VCaP (cell line): ENCODE measurements at regions not wholly inside any gene's neighbourhood (a gene's known extent, or its start where the extent isn't known, plus 50 kb on each side); places are given as distances from the start of the nearest gene placed in this dataset.

Experiments
- H3K27ac ChIP-seq: fragments of 450-650 bp; 2 replicates; pipeline ENCODE4 v1.5.1; 2017
- TF ChIP-seq, protein P1 (sequence below): fragments of 450-650 bp; conservative IDR thresholded peaks from 2 replicates; pipeline ENCODE4 v1.5.1; 2017; ENCODE audit warnings: mild to moderate bottlenecking, moderate library complexity

DNA sequence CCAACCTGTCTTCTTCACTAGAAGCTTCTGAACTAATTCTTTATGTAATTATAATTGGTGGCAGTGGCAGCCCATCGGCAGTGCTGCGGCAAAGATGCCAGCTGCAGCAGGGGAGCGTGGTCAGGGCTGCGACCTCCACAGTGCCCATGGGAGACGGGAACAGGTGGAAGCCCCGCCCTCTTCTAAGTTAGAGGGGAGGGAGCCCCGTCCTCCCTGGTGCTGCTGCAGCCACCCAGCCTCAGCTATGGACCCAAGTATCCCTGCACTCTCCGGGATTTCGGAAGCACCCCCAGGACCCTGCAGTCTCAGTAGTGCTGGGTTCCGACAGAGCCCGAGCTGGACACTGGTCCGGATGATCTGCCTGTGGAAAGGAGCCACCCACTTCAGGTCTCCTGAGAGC is 117.0 kb upstream of the MBL2 start:
- TF ChIP-seq, protein P1, sequence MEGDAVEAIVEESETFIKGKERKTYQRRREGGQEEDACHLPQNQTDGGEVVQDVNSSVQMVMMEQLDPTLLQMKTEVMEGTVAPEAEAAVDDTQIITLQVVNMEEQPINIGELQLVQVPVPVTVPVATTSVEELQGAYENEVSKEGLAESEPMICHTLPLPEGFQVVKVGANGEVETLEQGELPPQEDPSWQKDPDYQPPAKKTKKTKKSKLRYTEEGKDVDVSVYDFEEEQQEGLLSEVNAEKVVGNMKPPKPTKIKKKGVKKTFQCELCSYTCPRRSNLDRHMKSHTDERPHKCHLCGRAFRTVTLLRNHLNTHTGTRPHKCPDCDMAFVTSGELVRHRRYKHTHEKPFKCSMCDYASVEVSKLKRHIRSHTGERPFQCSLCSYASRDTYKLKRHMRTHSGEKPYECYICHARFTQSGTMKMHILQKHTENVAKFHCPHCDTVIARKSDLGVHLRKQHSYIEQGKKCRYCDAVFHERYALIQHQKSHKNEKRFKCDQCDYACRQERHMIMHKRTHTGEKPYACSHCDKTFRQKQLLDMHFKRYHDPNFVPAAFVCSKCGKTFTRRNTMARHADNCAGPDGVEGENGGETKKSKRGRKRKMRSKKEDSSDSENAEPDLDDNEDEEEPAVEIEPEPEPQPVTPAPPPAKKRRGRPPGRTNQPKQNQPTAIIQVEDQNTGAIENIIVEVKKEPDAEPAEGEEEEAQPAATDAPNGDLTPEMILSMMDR: no peak
- no peak overlapping the region for H3K27ac ChIP-seq

DNA sequence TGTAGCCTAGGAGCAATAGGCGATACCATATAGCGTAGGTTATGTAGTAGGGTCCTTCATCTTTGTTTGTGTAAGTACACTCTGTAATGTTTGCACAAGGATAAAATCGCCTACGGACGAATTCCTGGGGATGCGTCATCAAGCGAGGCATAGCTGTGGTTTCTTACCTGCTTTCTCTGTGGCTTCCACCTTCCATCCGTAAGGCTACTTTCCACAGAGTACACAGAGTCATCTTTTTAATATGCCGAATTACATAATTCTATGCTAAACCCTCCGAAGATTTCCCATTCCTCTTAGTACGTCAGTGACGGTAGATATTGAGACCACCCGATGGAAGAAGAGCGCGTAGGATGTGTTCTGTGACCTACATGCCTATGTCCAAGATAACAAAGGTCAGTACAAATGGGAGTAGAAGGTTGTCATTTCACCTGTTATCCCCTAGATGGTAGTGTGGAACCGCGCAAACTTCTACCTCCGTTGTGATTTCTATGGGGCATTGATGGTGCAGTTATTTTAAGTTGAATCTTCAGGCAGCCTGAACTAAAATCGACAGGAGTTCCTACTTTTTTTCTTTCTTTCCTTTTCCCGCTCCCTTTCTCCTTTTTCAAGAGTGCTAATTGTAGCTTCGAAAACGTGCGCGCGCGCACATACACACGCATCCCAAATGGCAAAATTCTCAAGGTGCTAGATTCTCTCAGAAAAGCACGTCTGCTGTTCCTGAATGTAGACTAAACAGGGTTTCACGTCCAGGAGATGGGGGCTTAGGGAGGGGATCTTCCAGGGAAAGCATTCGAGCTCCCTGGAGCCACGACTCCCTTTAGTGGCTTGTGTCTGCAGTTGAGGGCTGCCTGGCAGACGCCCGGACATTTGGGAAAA is 111.7 kb upstream of the MBL2 start:
- peak overlapping the region; percentile 25; the same call in 1 of the 2 replicates for H3K27ac ChIP-seq
- TF ChIP-seq, protein P1: peak; percentile 86

DNA sequence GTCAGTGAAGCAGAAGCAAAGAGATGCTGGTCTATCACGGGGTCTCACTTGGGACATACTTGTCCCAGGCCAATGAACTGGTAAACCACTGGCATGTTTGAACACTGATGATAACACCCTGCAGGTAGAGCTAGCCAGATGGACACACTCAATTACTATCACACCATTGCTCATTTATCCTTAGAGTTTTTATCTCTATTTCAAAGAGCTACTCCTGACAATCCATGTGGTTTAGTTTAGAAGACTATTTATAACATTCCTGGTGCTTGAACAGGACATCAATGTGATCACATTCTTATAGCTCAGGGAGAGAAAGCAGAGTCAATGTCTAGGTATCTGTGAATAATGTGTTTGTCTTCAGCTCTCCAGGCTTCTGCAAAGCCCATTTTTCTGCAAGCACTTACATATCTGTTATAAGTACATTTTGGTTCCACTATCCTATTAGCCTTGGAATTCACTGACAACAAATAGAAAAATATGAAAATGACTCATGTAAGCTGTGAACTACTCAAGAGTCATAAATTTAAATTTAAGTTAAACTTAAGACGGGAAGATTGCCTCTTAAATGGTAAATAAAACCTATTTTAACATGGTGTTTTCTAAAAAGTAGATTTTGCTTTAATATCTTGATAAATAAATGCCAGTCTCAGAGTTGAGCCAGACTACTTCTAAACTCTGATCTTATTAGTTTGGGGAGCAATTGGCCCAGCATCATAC is 106.7 kb upstream of the MBL2 start:
- TF ChIP-seq, protein P1: no peak
- H3K27ac ChIP-seq: no peak overlapping the region

DNA sequence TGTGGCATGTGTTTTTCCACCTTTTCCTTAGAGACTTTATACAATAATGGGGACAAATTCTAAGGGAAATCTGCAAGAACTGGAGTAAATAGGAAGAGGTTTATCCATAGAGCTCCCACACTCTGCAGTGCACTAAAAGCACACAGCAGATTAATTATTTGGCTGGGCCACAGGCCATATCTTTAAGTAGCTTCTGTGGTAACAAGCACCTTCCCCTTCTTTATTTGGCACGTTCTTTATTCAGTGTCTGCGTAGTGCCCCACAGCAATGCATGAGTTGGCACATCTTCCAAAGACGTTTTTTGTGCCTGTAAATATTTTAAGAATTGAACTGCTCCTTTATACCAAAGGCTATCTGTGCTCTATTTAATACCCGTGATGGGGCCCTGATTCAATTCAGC is 104.9 kb upstream of the MBL2 start:
- no peak overlapping the region for H3K27ac ChIP-seq
- TF ChIP-seq, protein P1: no peak

DNA sequence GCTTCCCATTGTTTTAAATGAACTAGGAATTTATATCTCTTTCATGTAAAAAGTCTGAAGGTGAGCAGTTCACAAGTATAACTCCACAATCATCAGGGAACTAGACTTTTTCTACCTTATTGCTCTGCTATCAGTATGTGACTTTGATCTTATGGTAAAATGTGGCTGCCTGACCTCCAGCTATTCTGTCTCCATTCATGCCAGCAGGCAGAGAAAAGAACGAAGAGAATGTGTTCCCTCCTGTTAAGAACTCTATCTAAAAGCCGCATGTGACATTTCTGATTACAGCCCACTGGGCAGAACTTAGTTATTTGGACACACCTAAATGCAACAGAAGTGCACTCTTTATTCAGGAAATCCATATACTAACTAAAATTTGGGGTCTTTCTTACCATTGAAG is 102.8 kb upstream of the MBL2 start:
- H3K27ac ChIP-seq: no peak overlapping the region
- TF ChIP-seq, protein P1: no peak

DNA sequence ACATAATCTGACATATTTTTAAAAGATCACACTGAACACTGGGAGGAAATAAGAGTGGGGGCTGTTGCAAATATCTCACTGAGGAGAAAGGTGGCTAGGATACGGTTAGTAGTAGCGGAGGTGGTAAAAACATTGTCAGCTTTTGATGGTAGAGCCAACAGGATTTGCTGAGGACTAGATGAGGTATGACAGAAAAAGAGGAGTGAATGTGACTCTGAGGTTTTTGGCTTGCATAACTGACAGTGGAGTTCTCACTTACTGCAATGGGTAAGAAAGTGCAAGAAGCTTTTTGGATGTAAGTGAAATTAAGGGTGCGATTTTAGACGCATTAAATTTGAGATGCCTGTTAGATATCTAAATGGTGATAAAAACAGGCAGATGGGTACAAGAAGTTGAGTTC is 102.0 kb upstream of the MBL2 start:
- TF ChIP-seq, protein P1: no peak
- H3K27ac ChIP-seq: no peak overlapping the region

DNA sequence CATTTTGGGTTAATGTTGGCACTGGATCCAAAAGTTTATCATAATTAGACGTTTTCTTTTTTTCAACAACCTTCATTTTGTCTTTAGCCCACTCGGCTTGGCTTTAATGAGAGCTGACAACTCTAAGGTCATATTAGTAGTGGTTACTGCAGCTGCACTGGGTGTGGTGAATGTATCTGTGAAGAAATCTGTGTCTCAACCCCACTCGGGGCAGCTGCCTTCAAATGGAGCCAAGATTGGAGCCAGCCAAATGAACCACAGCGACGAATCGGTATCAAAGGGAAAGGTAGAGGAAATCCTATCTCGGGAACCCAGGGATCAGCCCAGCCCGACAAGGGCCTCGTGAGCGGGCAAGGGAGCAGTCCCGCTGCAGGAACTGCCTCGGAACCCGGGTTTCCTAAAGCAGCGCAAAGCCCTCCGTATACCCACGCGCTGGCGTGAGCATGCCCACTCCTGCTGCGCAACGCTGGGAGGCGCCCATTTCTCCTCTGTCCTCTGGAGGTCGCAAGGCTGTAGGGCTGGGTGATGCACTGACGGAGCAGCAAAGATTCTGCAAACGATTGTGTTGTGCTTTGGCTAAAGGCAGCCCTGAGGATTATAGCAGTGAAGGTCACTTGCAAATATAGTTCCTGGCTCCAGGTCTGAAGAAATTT is 98.7 kb upstream of the MBL2 start:
- TF ChIP-seq, protein P1: no peak
- H3K27ac ChIP-seq: no peak overlapping the region
